ENCODE measurements at regions not wholly inside any gene's neighbourhood (a gene's known extent, or its start where the extent isn't known, plus 50 kb on each side); places are given as distances from the start of the nearest gene placed in this dataset.

GRCh38 chr12:105819549-105819948 lies 319.2 kb downstream of the NUAK1 start:
- no peak for TF ChIP-seq CTCF (IDR thresholded peaks at IDR 0.05; ENCODE audit: low read depth, low read length)
- no peak for DNase-seq (ENCODE audit: low read depth, low spot score)
- in situ Hi-C loops (cut with HindIII; ENCODE audit: low sequenced_read_pairs), result no loop called here
- no peak overlapping the region for H3K4me3 ChIP-seq (ENCODE audit: low read depth, low read length)

GRCh38 chr12:105820429-105821125 lies 318.2 kb downstream of the NUAK1 start:
- in situ Hi-C loops (cut with HindIII; ENCODE audit: low sequenced_read_pairs), result no loop called here
- H3K4me3 ChIP-seq (ENCODE audit: low read depth, low read length), result no peak overlapping the region
- peak; percentile 77 for DNase-seq (ENCODE audit: low read depth, low spot score)
- TF ChIP-seq CTCF (IDR thresholded peaks at IDR 0.05; ENCODE audit: low read depth, low read length), result no peak

- H3K4me3 ChIP-seq (ENCODE audit: low read depth, low read length), result no peak overlapping the region
- no peak for DNase-seq (ENCODE audit: low read depth, low spot score)
- TF ChIP-seq CTCF (IDR thresholded peaks at IDR 0.05; ENCODE audit: low read depth, low read length), result no peak
- in situ Hi-C loops (cut with HindIII; ENCODE audit: low sequenced_read_pairs), result no loop called here
These were observed 316.3 kb downstream of the NUAK1 start for GRCh38 chr12:105822131-105823105.

- DNase-seq (ENCODE audit: low read depth, low spot score), result no peak
- no peak overlapping the region for H3K4me3 ChIP-seq (ENCODE audit: low read depth, low read length)
- in situ Hi-C loops (cut with HindIII; ENCODE audit: low sequenced_read_pairs), result no loop called here
- no peak for TF ChIP-seq CTCF (IDR thresholded peaks at IDR 0.05; ENCODE audit: low read depth, low read length)
These were observed 314.9 kb downstream of the NUAK1 start for GRCh38 chr12:105823810-105824209.

GRCh38 chr12:105825141-105825540 lies 313.6 kb downstream of the NUAK1 start:
- DNase-seq (ENCODE audit: low read depth, low spot score), result peak; percentile 10
- no peak for TF ChIP-seq CTCF (IDR thresholded peaks at IDR 0.05; ENCODE audit: low read depth, low read length)
- H3K4me3 ChIP-seq (ENCODE audit: low read depth, low read length), result no peak overlapping the region
- in situ Hi-C loops (cut with HindIII; ENCODE audit: low sequenced_read_pairs), result no loop called here

- no peak overlapping the region for H3K4me3 ChIP-seq (ENCODE audit: low read depth, low read length)
- no peak for TF ChIP-seq CTCF (IDR thresholded peaks at IDR 0.05; ENCODE audit: low read depth, low read length)
- no peak for DNase-seq (ENCODE audit: low read depth, low spot score)
- in situ Hi-C loops (cut with HindIII; ENCODE audit: low sequenced_read_pairs), result no loop called here
These were observed 307.4 kb downstream of the NUAK1 start for GRCh38 chr12:105831372-105831771.

Data from astrocyte of the spinal cord (primary cell).